CD14-positive monocyte (primary cell): ENCODE measurements at regions not wholly inside any gene's neighbourhood (a gene's known extent, or its start where the extent isn't known, plus 50 kb on each side); places are given as distances from the start of the nearest gene placed in this dataset.

ENCODE experiments used
- DNase-seq, 3 donors: peaks; one replicate each; pipeline ENCODE4 v3.0.0-alpha.2; 2011 to 2022
- H2AFZ ChIP-seq: 2 replicates; pipeline ENCODE4 v1.6.0; 2012; ENCODE audit warnings: mild to moderate bottlenecking, low read depth, low read length, inconsistent platforms; ENCODE audit not compliant: insufficient read depth, poor library complexity, severe bottlenecking
- H3K27ac ChIP-seq, 2 donors: 1 replicate in 1 of 2; 2 replicates in 1 of 2; pipeline ENCODE4 v1.5.1; 2012 to 2013; ENCODE audit warnings: low read length in 2 of 2, control low read depth in 1 of 2, inconsistent platforms in 1 of 2, low read depth in 1 of 2, mild to moderate bottlenecking in 1 of 2
- H3K27me3 ChIP-seq, 2 donors: one replicate each; pipeline versions ENCODE4 v1.6.0 to v1.6.1; 2011 to 2013; ENCODE audit warnings: low read length in 2 of 2; ENCODE audit not compliant: control insufficient read depth in 2 of 2, insufficient read depth in 2 of 2
- H3K36me3 ChIP-seq, 2 donors: replicated peaks in 1 of 2; 1 replicate in 1 of 2; 2 replicates in 1 of 2; pipeline versions ENCODE4 v1.5.1 to v1.6.1; 2012 to 2013; ENCODE audit warnings: low read length in 2 of 2, control low read depth in 1 of 2, inconsistent platforms in 1 of 2, mild to moderate bottlenecking in 1 of 2; ENCODE audit not compliant: insufficient read depth in 2 of 2, control insufficient read depth in 1 of 2
- H3K4me1 ChIP-seq, 2 donors: 1 replicate in 1 of 2; 2 replicates in 1 of 2; pipeline versions ENCODE4 v1.5.1 to v1.6.1; 2012 to 2013; ENCODE audit warnings: low read length in 2 of 2, control low read depth in 1 of 2, inconsistent platforms in 1 of 2, mild to moderate bottlenecking in 1 of 2, moderate library complexity in 1 of 2; ENCODE audit not compliant: insufficient read depth in 2 of 2, control insufficient read depth in 1 of 2
- H3K4me2 ChIP-seq: replicated peaks from 2 replicates; pipeline ENCODE3; 2012; ENCODE audit warnings: low read length, moderate library complexity, mild to moderate bottlenecking; ENCODE audit not compliant: poor library complexity, severe bottlenecking; ENCODE audit errors: extremely low read depth
- H3K4me3 ChIP-seq, 3 experiments: fragments of 200-600 bp in 1 of 3; sonication (generic) in 1 of 3; replicated peaks in 1 of 3; 1 replicate in 2 of 3; 2 replicates in 1 of 3; pipeline ENCODE4 v1.5.1; 2011 to 2013; ENCODE audit warnings: low read length in 3 of 3, mild to moderate bottlenecking in 3 of 3, control low read depth in 2 of 3, low read depth in 2 of 3, inconsistent platforms in 1 of 3, moderate library complexity in 1 of 3
- H3K79me2 ChIP-seq: 2 replicates; pipeline ENCODE4 v1.6.0; 2012; ENCODE audit warnings: mild to moderate bottlenecking, control low read depth, inconsistent platforms, low read length, moderate library complexity; ENCODE audit not compliant: insufficient read depth
- H3K9ac ChIP-seq: 2 replicates; pipeline ENCODE4 v1.6.0; 2017; ENCODE audit warnings: low read length, mild to moderate bottlenecking; ENCODE audit not compliant: insufficient read depth, poor library complexity, severe bottlenecking
- H3K9me3 ChIP-seq, 2 donors: replicated peaks in 1 of 2; 1 replicate in 1 of 2; 2 replicates in 1 of 2; pipeline versions ENCODE4 v1.5.1 to v1.6.1; 2012 to 2013; ENCODE audit warnings: low read length in 2 of 2, control low read depth in 1 of 2; ENCODE audit not compliant: control insufficient read depth in 1 of 2, insufficient read depth in 1 of 2
- H4K20me1 ChIP-seq: 2 replicates; pipeline ENCODE4 v1.6.0; 2012; ENCODE audit warnings: mild to moderate bottlenecking, low read length, control low read depth, moderate library complexity; ENCODE audit not compliant: insufficient read depth
- H3K27ac Mint-ChIP-seq, 7 donors: one replicate each; pipeline ENCODE4 v1.8.0; 2020; ENCODE audit warnings: mild to moderate bottlenecking in 7 of 7, mixed read lengths in 7 of 7, moderate library complexity in 6 of 7, inconsistent platforms in 2 of 7
- H3K27me3 Mint-ChIP-seq, 3 donors: one replicate each; pipeline ENCODE4 v1.8.0; 2021 to 2022; ENCODE audit warnings: low read depth in 3 of 3, mild to moderate bottlenecking in 3 of 3, mixed read lengths in 3 of 3, moderate library complexity in 3 of 3, inconsistent platforms in 1 of 3
- H3K36me3 Mint-ChIP-seq, 2 donors: one replicate each; pipeline ENCODE4 v1.8.0; 2020; ENCODE audit warnings: mixed read lengths in 2 of 2, inconsistent platforms in 1 of 2, mild to moderate bottlenecking in 1 of 2
- H3K4me1 Mint-ChIP-seq: one replicate; pipeline ENCODE4 v1.8.0; 2020; ENCODE audit warnings: mild to moderate bottlenecking, mixed read lengths
- H3K4me3 Mint-ChIP-seq, 2 donors: one replicate each; pipeline ENCODE4 v1.8.0; 2020; ENCODE audit warnings: mild to moderate bottlenecking in 2 of 2, mixed read lengths in 2 of 2, moderate library complexity in 1 of 2
- H3K9me3 Mint-ChIP-seq, 7 donors: one replicate each; pipeline ENCODE4 v1.8.0; 2020 to 2022; ENCODE audit warnings: mixed read lengths in 7 of 7, mild to moderate bottlenecking in 6 of 7, moderate library complexity in 6 of 7, inconsistent platforms in 2 of 7
- WGBS: methylation state at CpG from one replicate; pipeline ENCODE4 v1.1.5; 2013; ENCODE audit warnings: missing lambda C conversion rate; ENCODE audit not compliant: insufficient coverage; 5-methylcytosine and 5-hydroxymethylcytosine counted together
- intact Hi-C, 2 donors: fragments of 100-400 bp; cut with micrococcal nuclease; formaldehyde crosslinking; loops; one replicate each; pipeline versions ENCODE4 v1.15.0 to v1.15.1; 2023
- TF ChIP-seq, protein P1 (sequence below): fragments of 200-600 bp; IDR thresholded peaks from one replicate; pipeline ENCODE4 v1.8.0; 2022; ENCODE audit warnings: antibody characterized with exemption, mild to moderate bottlenecking

DNA sequence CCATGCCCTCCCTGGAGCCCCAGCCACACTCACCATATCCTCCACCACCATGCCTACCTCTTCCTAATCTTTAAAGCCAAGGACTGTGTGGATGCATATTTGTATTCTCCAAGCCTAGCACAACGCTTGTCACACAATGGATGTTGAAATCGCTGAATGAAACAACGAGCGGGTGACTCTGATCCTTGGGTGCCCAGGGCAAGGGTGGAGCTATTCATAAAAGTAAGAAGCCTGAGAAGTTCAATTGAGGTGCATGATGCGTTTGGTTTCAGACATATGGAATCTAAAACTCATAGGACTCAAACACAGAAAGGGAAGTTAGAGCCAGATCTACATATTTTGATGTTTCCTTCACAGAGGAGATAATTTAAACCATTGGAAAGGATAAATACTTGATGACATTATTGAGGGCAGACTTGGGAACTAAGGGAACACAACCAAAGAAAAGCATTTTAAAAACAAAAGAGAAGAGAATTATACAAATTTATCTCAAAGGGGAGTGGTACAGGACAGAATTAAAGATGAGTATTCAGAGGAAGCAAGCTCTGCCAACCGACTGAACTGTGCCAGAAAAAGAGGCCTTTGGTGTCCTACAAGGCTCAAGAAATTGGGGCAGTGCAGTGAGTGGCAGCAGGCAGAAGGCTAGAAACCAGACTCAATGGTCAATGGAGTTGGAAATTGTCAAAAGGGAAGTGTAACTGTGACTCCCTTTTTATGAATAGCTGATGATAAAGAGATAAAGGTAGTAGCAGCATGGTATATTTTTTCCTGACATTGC, 200.6 kb upstream of the NCKAP5 start:
- no peaks in the 10 kb centered on the region for H3K9me3 ChIP-seq
- H3K27me3 ChIP-seq, result no peaks in the 10 kb centered on the region
- no peak overlapping the region for H3K4me2 ChIP-seq
- no peak overlapping the region for H3K27ac Mint-ChIP-seq
- no peak overlapping the region for H2AFZ ChIP-seq
- H3K4me3 Mint-ChIP-seq, result no peak overlapping the region
- peaks cover 0 to 2% (median 0%) of the 10 kb centered on the region in 7 donors for H3K9me3 Mint-ChIP-seq
- no peak overlapping the region for H3K4me3 ChIP-seq
- H3K4me1 ChIP-seq, result no peaks in the 10 kb centered on the region
- no peaks in the 10 kb centered on the region for H3K4me1 Mint-ChIP-seq
- intact Hi-C loops, result no loop called here
- TF ChIP-seq, protein P1, sequence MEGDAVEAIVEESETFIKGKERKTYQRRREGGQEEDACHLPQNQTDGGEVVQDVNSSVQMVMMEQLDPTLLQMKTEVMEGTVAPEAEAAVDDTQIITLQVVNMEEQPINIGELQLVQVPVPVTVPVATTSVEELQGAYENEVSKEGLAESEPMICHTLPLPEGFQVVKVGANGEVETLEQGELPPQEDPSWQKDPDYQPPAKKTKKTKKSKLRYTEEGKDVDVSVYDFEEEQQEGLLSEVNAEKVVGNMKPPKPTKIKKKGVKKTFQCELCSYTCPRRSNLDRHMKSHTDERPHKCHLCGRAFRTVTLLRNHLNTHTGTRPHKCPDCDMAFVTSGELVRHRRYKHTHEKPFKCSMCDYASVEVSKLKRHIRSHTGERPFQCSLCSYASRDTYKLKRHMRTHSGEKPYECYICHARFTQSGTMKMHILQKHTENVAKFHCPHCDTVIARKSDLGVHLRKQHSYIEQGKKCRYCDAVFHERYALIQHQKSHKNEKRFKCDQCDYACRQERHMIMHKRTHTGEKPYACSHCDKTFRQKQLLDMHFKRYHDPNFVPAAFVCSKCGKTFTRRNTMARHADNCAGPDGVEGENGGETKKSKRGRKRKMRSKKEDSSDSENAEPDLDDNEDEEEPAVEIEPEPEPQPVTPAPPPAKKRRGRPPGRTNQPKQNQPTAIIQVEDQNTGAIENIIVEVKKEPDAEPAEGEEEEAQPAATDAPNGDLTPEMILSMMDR, result no peak
- WGBS, result 78% methylated on average over 1 of the region's 6 CpGs
- no peak for DNase-seq
- no peaks in the 10 kb centered on the region for H3K79me2 ChIP-seq
- no peaks in the 10 kb centered on the region for H3K36me3 Mint-ChIP-seq
- no peaks in the 10 kb centered on the region for H3K27me3 Mint-ChIP-seq
- no peaks in the 10 kb centered on the region for H3K36me3 ChIP-seq
- no peak overlapping the region for H3K9ac ChIP-seq
- H3K27ac ChIP-seq, result no peak overlapping the region
- no peaks in the 10 kb centered on the region for H4K20me1 ChIP-seq

DNA sequence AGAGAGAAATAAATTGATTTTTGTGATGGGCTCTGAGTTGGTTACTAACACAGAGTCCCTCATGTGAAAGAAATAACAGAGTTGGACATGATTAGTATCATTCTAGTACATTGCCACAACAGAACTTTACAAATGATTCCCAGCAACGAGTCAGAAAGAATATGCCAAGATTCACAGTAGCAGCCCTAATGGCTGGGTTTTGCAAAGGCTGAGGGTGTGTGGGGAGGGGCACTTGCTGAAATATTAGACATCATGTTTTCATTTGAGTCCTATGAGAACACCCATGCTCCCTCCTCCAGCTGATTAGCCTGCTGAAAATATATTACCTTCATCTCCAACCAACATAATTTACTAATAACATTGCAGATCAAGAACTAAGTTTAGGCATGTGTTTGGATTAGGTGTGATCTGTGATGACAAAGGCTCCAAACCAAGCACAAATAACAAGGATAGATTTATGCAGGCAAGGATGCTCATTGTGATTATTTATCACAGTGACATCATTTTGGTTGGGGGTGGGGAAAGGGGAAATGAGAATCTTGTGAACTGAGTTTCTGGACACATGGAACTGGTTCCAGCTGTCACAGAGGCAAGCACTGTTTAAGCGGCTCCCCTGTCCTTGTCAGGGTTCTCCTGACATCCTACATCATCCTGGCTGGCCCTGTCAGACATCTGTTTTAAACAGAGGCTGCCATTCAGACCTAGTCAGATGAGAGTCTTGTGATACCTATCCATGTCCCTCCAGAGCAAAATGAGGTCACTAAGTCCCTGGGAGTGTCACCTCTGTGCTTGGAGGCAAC, 205.8 kb upstream of the NCKAP5 start:
- Histone ChIP-seq H2AFZ (no peak overlapping the region), H4K20me1 (no peaks in the 10 kb centered on the region), H3K4me1 (no peaks in the 10 kb centered on the region), H3K9me3 (no peaks in the 10 kb centered on the region), H3K27me3 (no peaks in the 10 kb centered on the region), H3K27ac (no peak overlapping the region), H3K4me2 (no peak overlapping the region), H3K36me3 (no peaks in the 10 kb centered on the region), H3K4me3 (no peak overlapping the region), H3K9ac (no peak overlapping the region), H3K79me2 (no peaks in the 10 kb centered on the region)
- TF ChIP-seq, protein P1, result no peak
- Mint-ChIP-seq H3K27ac (no peak overlapping the region), H3K4me3 (no peak overlapping the region), H3K9me3 (no peaks in the 10 kb centered on the region), H3K36me3 (no peaks in the 10 kb centered on the region), H3K27me3 (no peaks in the 10 kb centered on the region), H3K4me1 (no peaks in the 10 kb centered on the region)
- 88% methylated on average over 1 of the region's 2 CpGs for WGBS
- DNase-seq, result no peak
- intact Hi-C loops, result no loop called here
